ENCODE measurements at regions not wholly inside any gene's neighbourhood (a gene's known extent, or its start where the extent isn't known, plus 50 kb on each side); places are given as distances from the start of the nearest gene placed in this dataset.

DNA sequence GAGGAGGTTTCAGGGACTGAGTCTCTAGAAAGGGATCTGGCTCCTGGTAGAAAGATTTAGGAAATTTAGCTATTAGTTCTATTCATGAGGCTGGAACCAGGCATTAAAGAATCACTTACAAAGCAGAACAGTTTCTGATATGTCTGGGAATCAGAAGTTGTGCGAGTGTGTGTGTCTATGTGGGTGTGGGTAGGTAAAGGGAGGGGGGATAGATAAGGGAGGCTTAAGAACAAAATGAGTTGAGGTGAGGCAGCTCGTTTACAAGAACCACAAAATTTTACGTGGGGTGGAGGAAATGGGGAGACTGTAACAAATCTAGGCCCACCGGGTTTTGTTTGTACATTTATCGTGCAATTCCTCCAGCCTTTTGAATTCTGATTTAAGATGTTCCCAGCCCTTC, 90.7 kb downstream of the SAMD9 start:
- TF ChIP-seq CTCF (conservative IDR thresholded peaks at IDR 0.05 in 1 of 2, IDR thresholded peaks at IDR 0.05 in 1 of 2; ENCODE audit: extremely low read depth in 1 of 2, insufficient read depth in 1 of 2, low read depth in 1 of 2, low read length in 2 of 2) (no peak), EZH2 (IDR thresholded peaks at IDR 0.05; ENCODE audit: borderline replicate concordance, low read length) (no peak)
